Fibroblast of mammary gland (primary cell): ENCODE measurements at regions not wholly inside any gene's neighbourhood (a gene's known extent, or its start where the extent isn't known, plus 50 kb on each side); places are given as distances from the start of the nearest gene placed in this dataset.

Experiments used
- DNase-seq: peaks from one replicate; pipeline ENCODE4 v3.0.0-alpha.2; 2010; ENCODE audit warnings: low read depth
- H3K4me3 ChIP-seq: 2 replicates; pipeline ENCODE4 v1.5.1; 2011; ENCODE audit warnings: low read depth, mild to moderate bottlenecking, low read length, moderate library complexity; ENCODE audit not compliant: control insufficient read depth
- TF ChIP-seq, protein P1 (sequence below): conservative IDR thresholded peaks from 2 replicates; pipeline ENCODE4 v1.5.1; 2011; ENCODE audit warnings: low read depth, low read length, inconsistent platforms; ENCODE audit not compliant: control insufficient read depth, insufficient read depth

DNA sequence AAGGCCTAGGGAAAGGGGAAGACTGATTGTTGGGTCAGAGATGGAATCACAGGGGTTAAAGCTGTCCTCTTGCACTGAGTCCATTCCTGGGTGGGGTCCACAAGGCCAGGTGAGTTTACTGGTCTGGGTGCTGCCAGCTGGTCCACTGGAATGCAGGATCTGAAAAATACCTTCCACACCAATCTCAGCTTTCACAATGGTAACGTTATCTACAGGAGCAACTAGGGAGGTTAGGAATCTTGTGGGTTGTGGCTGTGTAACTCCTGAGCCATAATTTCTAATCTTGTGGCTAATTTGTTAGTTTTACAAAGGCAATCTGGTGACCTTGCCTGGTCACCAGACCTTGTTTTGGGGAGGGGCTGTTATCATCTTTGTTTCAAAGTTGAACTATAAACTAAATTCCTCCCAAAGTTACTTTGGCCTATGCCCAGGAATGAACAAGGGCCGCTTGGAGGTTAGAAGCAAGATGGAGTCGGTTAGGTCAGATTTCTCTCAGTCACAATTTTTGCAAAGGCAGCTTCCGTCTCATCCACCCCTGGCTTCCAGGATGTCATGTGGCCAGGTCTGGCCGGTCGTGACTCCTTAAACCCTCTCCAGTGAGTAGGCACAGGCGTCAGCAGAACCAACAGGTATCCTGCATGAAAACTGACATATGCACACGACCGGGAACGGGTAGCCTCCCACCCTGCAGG lies 123.3 kb upstream of the SH3BP4 start:
- TF ChIP-seq, protein P1, sequence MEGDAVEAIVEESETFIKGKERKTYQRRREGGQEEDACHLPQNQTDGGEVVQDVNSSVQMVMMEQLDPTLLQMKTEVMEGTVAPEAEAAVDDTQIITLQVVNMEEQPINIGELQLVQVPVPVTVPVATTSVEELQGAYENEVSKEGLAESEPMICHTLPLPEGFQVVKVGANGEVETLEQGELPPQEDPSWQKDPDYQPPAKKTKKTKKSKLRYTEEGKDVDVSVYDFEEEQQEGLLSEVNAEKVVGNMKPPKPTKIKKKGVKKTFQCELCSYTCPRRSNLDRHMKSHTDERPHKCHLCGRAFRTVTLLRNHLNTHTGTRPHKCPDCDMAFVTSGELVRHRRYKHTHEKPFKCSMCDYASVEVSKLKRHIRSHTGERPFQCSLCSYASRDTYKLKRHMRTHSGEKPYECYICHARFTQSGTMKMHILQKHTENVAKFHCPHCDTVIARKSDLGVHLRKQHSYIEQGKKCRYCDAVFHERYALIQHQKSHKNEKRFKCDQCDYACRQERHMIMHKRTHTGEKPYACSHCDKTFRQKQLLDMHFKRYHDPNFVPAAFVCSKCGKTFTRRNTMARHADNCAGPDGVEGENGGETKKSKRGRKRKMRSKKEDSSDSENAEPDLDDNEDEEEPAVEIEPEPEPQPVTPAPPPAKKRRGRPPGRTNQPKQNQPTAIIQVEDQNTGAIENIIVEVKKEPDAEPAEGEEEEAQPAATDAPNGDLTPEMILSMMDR = no peak

DNA sequence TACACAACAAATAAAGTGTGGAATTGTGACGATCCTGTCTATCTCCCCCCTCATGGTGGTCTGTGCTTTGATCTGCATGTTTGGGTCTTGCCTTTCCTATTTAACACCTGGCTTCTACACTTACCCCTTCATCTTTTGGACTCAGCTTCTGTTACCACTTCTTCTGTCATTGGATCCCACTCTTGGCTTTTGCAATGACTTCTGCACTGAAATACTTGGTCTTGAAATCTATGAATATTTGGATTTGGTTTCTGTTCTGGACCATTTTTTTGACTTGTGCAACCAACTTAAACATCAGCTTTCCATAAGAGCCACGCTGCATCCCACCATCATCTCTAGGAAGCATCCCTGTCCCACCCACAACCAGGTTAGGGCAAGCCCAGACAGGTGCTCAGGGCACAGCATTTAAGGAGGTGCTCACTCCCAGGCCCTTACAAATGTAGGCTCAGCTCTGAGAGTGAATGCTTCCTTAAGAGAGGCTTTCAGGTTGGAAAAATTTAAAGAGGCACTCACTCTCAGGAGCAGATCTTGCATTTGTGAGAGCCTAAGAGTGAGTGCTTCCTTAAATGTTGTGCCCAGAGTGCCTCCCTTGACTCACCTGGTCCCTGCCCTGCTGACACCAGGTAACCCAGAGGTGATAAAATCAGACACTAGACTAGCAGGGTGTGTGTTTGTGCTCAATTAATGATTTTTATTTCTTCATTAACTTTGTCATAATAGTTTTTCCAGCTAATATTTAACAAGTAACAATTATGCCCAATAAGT lies 124.5 kb upstream of the SH3BP4 start:
- DNase-seq = no peak
- no peak overlapping the region for H3K4me3 ChIP-seq
- TF ChIP-seq, protein P1 = no peak

More for the DNA sequence above, 123.3 kb upstream of the SH3BP4 start:
- DNase-seq = no peak
- no peak overlapping the region for H3K4me3 ChIP-seq

DNA sequence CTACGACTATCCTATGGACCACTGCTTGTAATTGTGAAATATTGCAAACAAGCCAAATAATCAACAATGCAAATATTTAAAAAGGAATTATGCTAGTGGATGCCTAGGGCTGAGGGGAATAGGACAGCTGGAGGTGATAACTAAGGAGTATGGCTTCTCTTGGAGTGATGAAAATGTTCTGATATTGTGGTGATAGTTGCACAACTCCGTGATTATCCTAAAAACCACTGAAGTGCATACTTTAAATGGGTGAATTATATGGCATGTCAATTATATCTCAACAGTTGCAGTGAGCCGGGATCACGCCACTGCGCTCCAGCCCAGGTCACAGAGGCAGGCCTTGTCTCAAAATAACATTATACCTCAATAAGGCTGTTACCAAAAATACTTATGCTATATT lies 125.1 kb upstream of the SH3BP4 start:
- TF ChIP-seq, protein P1 = no peak
- no peak for DNase-seq
- H3K4me3 ChIP-seq = no peak overlapping the region

DNA sequence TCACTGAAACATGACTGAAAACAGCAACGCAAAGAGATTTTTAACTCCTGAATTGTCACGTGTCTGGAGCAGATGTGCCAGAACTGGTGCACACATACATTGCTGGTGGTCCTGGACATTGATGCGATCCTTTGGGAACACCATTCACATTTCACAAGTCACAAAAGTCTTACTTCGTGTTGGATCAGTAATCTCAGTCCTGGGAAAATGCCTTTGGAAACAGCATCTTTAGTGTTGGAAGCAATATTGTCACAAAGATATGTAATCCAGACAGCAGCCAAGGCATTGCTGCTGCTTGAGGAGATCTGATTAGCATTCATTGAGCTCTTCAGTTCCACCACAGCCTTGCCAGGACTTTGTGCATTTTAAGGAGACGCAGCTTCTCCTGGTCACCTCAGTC lies 126.2 kb upstream of the SH3BP4 start:
- no peak for DNase-seq
- TF ChIP-seq, protein P1 = no peak

DNA sequence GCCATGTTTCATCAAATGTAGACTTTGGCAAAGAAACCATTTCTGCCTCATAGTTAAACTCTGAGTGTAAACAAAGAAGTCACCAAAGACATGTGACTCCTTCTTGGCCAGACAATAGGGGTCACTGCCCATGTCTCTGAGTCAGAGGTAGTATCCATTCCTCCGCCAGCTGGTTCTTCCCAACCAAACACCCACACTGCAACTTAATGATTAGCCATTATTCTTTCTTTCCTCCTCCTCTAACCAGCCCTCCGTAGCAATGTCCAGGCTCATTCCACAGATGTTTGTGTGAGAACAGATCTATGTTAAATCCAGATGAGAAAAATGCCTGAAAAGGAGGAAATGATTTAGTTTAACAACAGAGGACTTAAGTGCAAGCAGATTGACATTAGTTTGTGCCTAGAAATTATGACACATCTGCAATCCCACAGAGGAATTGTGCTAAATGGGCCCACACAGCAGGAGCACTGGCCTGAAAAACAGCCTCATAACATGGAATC lies 127.9 kb upstream of the SH3BP4 start:
- peak; percentile 98 for DNase-seq
- H3K4me3 ChIP-seq = no peak overlapping the region
- TF ChIP-seq, protein P1 = no peak

More for the DNA sequence above, 126.2 kb upstream of the SH3BP4 start:
- H3K4me3 ChIP-seq = no peak overlapping the region

DNA sequence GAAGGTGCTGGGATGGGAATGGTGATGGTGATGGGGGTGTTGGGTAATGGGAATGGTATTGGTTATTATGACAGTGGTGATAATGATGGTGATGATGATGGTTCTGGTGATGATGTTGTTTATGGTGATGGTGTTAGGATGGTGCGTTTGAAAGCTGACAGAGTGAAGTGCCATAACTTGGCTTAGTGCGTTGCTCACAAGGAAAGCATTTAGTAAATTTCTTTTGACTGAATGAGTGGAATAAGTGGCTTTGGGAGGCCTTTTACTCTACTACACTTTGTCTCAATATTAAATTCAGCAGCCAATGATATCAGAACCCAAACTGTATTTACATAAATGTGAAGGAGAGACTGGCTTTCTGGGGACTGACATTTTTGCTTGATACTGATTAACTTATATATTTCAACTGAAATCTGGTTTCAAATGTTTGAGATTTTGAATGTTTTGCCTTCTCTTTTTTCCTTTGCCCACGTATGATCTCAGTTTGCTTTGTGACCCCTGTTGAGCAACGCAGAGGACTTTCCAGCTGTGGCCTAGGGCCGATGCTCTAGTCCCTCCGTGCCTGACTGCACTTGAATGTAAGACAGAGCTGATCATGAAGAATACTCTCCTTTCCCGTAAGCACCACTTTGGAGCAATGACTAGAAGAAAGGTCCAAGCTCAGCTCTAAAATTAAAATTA lies 128.5 kb upstream of the SH3BP4 start:
- no peak overlapping the region for H3K4me3 ChIP-seq
- DNase-seq = no peak
- TF ChIP-seq, protein P1 = no peak
